ENCODE measurements at regions not wholly inside any gene's neighbourhood (a gene's known extent, or its start where the extent isn't known, plus 50 kb on each side); places are given as distances from the start of the nearest gene placed in this dataset.
A peak's percentile ranks its signal among the peaks of the same experiment; 100 is the strongest.

- Mint-ChIP-seq H3K36me3 (no peaks in the 10 kb centered on the region), H3K27ac (no peak overlapping the region), H3K9me3 (no peaks in the 10 kb centered on the region)
- DNase-seq (ENCODE audit: low spot score in 2 of 2) = no peak
- no peak for ATAC-seq
Measured at GRCh38 chr14:65794674-65795279, 382.2 kb downstream of the FUT8 start.

DNA sequence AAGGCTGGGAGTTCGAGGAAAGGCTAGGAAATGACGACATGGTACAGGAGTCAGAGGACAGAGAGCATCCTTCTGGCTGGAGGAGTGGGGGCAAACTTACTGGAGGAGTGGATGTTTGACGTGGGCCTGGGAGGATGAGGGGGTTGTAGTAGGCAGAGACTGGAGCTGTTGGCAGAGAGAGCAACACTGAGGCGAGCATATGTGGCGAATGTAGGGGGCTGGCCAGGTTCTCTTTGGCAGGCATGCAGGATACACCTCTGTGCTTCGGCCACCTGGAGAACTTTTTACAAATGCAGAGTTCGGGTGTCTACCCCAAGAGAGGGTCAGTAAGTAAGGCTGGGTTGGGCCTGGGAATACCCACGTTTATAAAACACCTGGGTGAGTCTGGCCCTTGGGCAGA lies 385.7 kb downstream of the FUT8 start:
- Mint-ChIP-seq H3K27ac (no peak overlapping the region), H3K9me3 (no peaks in the 10 kb centered on the region), H3K36me3 (no peaks in the 10 kb centered on the region)
- DNase-seq (ENCODE audit: low spot score in 2 of 2) (no peak), ATAC-seq (no peak)

GRCh38 chr14:65800694-65801093 lies 388.2 kb downstream of the FUT8 start:
- Mint-ChIP-seq H3K27ac (no peak overlapping the region), H3K36me3 (no peaks in the 10 kb centered on the region), H3K9me3 (no peaks in the 10 kb centered on the region)
- DNase-seq (ENCODE audit: low spot score in 2 of 2) = no peak
- ATAC-seq = no peak

DNA sequence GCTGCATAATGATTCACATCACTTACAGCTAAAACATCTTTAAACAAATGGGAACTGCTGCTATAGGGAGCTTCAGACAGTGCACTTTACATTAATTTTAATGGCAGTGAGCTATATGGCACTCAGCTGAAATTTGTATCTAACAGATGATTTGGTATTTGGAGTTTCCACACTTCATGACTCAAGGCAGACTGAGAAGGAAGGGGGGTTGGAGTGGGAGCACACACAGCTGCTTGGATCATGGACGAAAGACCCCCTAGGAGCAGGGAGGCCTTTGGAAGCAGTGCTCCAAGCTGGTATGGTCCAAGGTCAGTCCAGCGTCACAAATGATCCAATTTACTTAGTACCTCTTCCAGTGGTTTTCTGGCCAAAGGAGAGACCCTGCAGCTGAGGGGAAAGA lies 389.7 kb downstream of the FUT8 start:
- H3K9me3 Mint-ChIP-seq = no peaks in the 10 kb centered on the region
- ATAC-seq (no peak), DNase-seq (ENCODE audit: low spot score in 2 of 2) (no peak)
- no peak overlapping the region for H3K27ac Mint-ChIP-seq
- H3K36me3 Mint-ChIP-seq = no peaks in the 10 kb centered on the region

DNA sequence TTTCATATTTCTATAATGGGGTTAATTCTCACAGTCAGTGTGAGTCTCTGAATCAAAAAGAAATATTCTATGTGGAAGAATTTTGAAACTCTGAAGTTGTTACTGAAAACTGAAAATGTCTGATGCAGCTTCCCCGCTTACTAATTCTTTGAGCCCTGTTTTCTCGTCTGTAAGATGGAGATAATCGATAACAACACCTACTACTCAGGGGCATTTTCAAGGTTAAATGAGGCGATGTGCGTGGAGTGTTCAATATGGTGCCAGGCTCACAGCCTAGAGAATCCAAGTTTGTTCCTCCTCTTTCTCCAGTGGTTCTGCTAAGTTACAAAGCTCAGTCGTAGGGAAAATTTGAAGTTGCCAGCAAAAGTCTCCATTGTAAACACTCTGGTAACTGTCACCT lies 391.4 kb downstream of the FUT8 start:
- ATAC-seq = peak; percentile 16 to 73
- Mint-ChIP-seq H3K27ac (no peak overlapping the region), H3K36me3 (no peaks in the 10 kb centered on the region), H3K9me3 (no peaks in the 10 kb centered on the region)
- no peak for DNase-seq (ENCODE audit: low spot score in 2 of 2)

- H3K27ac Mint-ChIP-seq = no peak overlapping the region
- no peaks in the 10 kb centered on the region for H3K36me3 Mint-ChIP-seq
- no peak for ATAC-seq
- H3K9me3 Mint-ChIP-seq = no peaks in the 10 kb centered on the region
- no peak for DNase-seq (ENCODE audit: low spot score in 2 of 2)
Measured at GRCh38 chr14:65804439-65805112, 392.0 kb downstream of the FUT8 start.

GRCh38 chr14:65805113-65805473 lies 392.6 kb downstream of the FUT8 start:
- Mint-ChIP-seq H3K27ac (no peak overlapping the region), H3K36me3 (no peaks in the 10 kb centered on the region), H3K9me3 (peaks cover 4 to 5% of the 10 kb centered on the region in 2 donors)
- ATAC-seq (peak; percentile 55 to 76), DNase-seq (ENCODE audit: low spot score in 2 of 2) (no peak)

GRCh38 chr14:65808390-65808789 lies 395.9 kb downstream of the FUT8 start:
- H3K9me3 Mint-ChIP-seq = peaks cover 4 to 5% of the 10 kb centered on the region in 2 donors
- H3K36me3 Mint-ChIP-seq = no peaks in the 10 kb centered on the region
- no peak for DNase-seq (ENCODE audit: low spot score in 2 of 2)
- ATAC-seq = no peak
- H3K27ac Mint-ChIP-seq = no peak overlapping the region

DNA sequence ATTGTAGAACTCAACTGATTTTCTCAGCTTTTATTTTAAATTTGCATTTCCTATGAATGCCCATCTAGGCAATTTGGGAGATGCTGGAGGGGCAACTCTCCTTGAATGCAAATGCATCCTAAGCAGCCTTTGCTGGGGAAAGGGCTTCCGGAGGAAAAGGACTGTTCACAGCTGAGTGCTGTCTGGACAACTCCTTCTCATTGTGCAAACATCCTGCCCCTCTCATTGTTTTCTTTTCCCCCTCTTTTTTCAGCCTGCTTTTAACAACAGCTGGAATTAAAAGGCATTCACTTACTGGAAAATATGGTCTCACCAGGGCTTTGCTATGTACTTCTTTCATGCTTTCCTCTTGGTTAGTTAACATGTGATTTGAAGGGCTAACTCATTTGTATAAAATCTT lies 397.8 kb downstream of the FUT8 start:
- Mint-ChIP-seq H3K9me3 (peaks cover 4 to 5% of the 10 kb centered on the region in 2 donors), H3K36me3 (no peaks in the 10 kb centered on the region), H3K27ac (no peak overlapping the region)
- no peak for ATAC-seq
- DNase-seq (ENCODE audit: low spot score in 2 of 2) = no peak

DNA sequence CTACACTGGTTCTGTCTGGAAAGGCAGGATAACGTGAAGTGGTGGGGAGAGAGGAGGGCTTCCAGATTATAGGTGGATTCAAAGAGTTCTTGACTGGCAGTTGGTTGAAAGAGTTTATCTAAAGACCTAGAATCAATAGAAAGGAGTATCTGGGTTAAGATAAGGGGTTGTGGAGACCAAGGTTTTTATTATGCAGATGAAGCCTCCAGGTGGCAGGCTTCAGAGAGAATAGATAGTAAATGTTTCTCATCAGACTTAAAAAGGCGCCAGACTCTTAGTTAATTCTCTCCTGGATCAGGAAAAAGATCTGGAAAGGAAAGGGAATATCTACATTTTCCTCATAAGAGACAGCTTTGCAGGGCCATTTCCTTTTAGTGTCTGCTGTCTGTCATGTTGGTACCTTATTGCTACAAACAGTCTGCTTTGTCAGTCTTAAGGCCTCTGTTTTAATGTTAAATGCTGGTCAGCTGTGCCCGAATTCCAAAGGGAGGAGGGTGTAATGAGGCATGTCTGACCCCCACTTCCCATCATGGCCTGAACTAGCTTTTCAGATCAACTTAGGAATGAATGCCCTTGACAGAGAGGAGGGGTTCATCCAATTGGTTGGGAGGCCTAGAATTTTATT lies 401.3 kb downstream of the FUT8 start:
- no peaks in the 10 kb centered on the region for H3K36me3 Mint-ChIP-seq
- H3K27ac Mint-ChIP-seq = no peak overlapping the region
- no peak for DNase-seq (ENCODE audit: low spot score in 2 of 2)
- no peak for ATAC-seq
- peaks cover 4 to 5% of the 10 kb centered on the region in 2 donors for H3K9me3 Mint-ChIP-seq

DNA sequence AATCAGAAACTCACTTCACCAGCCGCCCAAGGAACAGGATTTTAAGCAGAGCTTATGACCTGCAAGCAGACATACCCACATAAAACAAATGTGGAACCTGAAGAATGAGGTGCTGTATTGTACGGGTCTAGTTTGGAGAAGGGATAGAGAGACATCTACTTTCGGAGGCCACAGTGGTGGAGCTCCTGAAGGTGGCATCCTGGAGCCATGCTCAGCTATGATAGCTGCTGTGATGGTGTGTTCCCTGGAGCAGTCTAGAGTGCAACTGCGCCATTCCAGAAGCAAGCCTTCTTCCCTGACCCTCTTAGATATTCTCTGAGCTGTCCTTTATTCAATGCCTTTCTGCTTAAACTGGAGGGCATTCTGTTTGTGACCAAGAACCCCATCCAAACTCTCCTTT lies 402.6 kb downstream of the FUT8 start:
- DNase-seq (ENCODE audit: low spot score in 2 of 2) = no peak
- ATAC-seq = no peak
- H3K36me3 Mint-ChIP-seq = no peaks in the 10 kb centered on the region
- H3K27ac Mint-ChIP-seq = no peak overlapping the region
- no peaks in the 10 kb centered on the region for H3K9me3 Mint-ChIP-seq

- Mint-ChIP-seq H3K36me3 (no peaks in the 10 kb centered on the region), H3K27ac (no peak overlapping the region), H3K9me3 (no peaks in the 10 kb centered on the region)
- DNase-seq (ENCODE audit: low spot score in 2 of 2) = no peak
- no peak for ATAC-seq
Measured at GRCh38 chr14:65817011-65817410, 404.5 kb downstream of the FUT8 start.

- H3K9me3 Mint-ChIP-seq = no peaks in the 10 kb centered on the region
- no peak overlapping the region for H3K27ac Mint-ChIP-seq
- DNase-seq (ENCODE audit: low spot score in 2 of 2) (no peak), ATAC-seq (no peak)
- H3K36me3 Mint-ChIP-seq = no peaks in the 10 kb centered on the region
Measured at GRCh38 chr14:65819569-65819968, 407.0 kb downstream of the FUT8 start.

GRCh38 chr14:65821224-65821753 lies 408.8 kb downstream of the FUT8 start:
- DNase-seq (ENCODE audit: low spot score in 2 of 2) (no peak), ATAC-seq (no peak)
- Mint-ChIP-seq H3K36me3 (no peaks in the 10 kb centered on the region), H3K27ac (no peak overlapping the region), H3K9me3 (no peaks in the 10 kb centered on the region)

GRCh38 chr14:65824285-65824977 lies 411.9 kb downstream of the FUT8 start:
- DNase-seq (ENCODE audit: low spot score in 2 of 2) (peak in 1 of 2 donors; percentile 61), ATAC-seq (peak; percentile 76 to 79)
- Mint-ChIP-seq H3K9me3 (no peaks in the 10 kb centered on the region), H3K36me3 (no peaks in the 10 kb centered on the region), H3K27ac (no peak overlapping the region)

DNA sequence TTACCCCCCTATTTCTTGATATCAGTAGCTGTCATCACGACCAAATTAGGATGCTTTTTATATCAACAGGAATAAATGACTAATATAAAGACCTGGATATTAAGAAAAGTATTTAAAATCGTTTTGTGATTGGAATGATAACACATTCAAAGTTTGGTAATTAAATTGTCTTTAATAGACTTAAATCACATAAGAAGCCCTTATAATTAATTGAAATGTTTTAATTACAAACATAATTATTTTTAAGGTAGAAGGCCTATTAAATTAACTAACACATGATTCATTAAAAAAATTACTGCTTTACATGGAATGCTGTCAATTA lies 412.4 kb downstream of the FUT8 start:
- DNase-seq (ENCODE audit: low spot score in 2 of 2) = no peak
- Mint-ChIP-seq H3K36me3 (no peaks in the 10 kb centered on the region), H3K9me3 (no peaks in the 10 kb centered on the region), H3K27ac (no peak overlapping the region)
- no peak for ATAC-seq

DNA sequence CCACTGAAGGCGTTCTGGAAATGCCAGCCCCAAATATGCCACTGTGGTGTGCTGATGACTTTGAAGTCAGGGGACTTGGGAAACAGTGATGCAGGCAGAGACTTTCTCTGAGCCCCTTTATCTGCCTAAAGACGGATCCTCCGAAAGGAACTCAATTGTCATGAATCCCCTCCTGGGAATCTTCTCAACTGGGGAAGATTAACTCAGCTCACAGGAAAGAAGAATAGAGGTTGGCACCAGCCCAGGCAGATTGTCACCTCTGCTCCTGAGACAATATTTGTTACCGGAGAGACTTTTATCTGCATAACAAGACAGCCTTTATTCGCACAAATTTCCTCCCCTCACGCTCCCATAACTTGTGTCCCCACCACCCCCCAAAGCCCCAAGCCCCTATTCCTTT lies 414.4 kb downstream of the FUT8 start:
- no peaks in the 10 kb centered on the region for H3K36me3 Mint-ChIP-seq
- ATAC-seq (no peak), DNase-seq (ENCODE audit: low spot score in 2 of 2) (no peak)

More for the DNA sequence above, 414.4 kb downstream of the FUT8 start:
- Mint-ChIP-seq H3K27ac (no peak overlapping the region), H3K9me3 (peaks cover 0 to 8% of the 10 kb centered on the region in 2 donors)
